ENCODE measurements at regions not wholly inside any gene's neighbourhood (a gene's known extent, or its start where the extent isn't known, plus 50 kb on each side); places are given as distances from the start of the nearest gene placed in this dataset.

DNA sequence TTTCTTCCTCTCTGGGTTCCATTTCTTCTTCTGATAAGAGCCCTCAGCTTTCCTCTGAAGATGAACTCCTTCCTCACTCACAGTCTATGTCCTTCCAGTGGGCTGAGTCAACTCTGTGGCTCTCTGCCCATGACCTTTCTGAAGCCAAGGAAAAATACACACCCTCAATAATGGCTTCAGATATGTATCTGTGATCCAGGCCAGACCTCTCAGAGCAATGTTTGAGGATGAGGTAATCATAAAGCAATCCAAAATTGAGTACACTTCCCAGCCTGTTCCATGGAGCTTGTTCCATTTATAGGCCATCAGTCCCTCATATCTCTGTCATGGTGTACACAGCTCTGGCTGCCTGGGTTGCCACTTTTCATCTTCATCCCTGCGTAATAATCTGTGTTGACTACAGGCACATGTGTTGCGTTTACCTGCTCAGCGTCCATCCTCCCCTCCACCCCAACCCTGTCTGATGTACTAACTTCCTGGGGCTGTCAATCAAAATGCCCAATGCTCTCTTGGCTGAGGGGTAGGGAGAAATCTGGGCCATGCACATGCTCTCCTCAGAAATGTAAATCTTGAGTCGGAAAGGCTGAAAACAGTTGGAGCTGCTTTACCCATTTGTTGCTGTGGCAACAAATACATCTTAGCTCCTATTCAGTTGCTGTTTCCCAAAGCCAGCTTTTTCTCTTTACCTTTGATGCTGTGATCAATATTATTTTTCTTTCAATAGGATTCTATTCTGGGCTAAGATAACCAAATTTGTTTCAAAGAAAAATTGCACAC is 377.8 kb upstream of the TMEM132C start:
- H3K4me3 ChIP-seq (ENCODE audit: low read depth, low read length): no peak overlapping the region
- no peak for TF ChIP-seq CTCF (IDR thresholded peaks at IDR 0.05; ENCODE audit: insufficient read depth, low read length)
- DNase-seq (ENCODE audit: low read depth): peak; percentile 92

DNA sequence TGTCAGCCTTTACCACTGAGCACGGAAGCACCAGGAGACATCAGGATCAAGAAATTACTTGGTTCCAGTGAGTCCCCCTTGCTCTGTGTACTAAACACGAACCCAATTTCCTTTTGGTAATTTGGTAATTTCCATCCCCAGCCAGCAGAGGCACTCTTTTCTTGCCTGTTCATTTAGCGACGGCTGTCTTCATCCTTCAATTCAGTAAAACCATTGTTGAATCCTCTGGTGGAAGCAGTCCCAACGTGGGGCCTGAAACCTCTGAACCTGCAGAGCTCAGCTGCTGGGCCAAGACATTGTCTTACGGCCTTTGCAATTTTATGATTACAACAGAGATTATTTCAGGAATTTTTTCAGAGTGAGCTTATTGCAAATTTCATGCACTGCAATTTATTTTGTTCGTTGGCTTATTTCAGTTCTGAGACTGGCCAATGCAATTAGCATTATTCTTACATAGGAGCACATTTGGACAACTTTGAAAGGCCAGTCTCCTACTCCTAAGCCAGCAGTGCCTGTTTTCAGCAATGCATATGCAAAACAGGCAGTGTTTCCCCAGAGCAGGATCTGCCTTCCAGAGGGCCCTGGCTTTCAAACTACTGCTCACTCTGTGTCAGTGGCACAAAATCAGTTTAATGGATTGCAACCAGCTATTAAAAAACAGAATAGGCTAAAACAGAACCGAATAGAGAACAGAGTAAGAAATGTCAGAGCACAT is 372.9 kb upstream of the TMEM132C start:
- H3K4me3 ChIP-seq (ENCODE audit: low read depth, low read length): no peak overlapping the region
- peak; percentile 33 for DNase-seq (ENCODE audit: low read depth)
- peak; percentile 40 for TF ChIP-seq CTCF (IDR thresholded peaks at IDR 0.05; ENCODE audit: insufficient read depth, low read length)

DNA sequence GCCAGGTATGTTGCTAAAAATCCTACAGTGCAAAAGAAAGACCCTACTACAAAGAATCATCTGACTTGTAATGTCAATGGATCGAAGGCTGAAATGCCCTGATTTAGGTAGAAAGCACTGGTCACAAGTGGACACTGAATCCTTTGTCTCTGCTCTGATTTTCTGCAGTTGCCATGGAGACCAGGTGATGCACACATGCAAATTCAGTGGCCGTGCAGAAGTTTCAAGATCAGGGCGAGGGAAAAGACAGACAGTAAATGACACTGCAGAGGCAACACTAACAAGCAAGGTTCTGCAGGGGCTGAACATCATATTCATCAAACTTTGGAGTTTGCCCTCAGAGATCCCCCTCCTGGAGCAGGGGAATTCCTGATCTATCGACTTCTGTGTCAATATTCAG is 370.3 kb upstream of the TMEM132C start:
- TF ChIP-seq CTCF (IDR thresholded peaks at IDR 0.05; ENCODE audit: insufficient read depth, low read length): no peak
- DNase-seq (ENCODE audit: low read depth): no peak
- H3K4me3 ChIP-seq (ENCODE audit: low read depth, low read length): no peak overlapping the region

GRCh38 chr12:127898616-127899015 is 368.4 kb upstream of the TMEM132C start:
- DNase-seq (ENCODE audit: low read depth): no peak
- TF ChIP-seq CTCF (IDR thresholded peaks at IDR 0.05; ENCODE audit: insufficient read depth, low read length): no peak
- no peak overlapping the region for H3K4me3 ChIP-seq (ENCODE audit: low read depth, low read length)

- no peak overlapping the region for H3K4me3 ChIP-seq (ENCODE audit: low read depth, low read length)
- no peak for DNase-seq (ENCODE audit: low read depth)
- TF ChIP-seq CTCF (IDR thresholded peaks at IDR 0.05; ENCODE audit: insufficient read depth, low read length): no peak
Measured at GRCh38 chr12:127899971-127900370, 367.0 kb upstream of the TMEM132C start.

DNA sequence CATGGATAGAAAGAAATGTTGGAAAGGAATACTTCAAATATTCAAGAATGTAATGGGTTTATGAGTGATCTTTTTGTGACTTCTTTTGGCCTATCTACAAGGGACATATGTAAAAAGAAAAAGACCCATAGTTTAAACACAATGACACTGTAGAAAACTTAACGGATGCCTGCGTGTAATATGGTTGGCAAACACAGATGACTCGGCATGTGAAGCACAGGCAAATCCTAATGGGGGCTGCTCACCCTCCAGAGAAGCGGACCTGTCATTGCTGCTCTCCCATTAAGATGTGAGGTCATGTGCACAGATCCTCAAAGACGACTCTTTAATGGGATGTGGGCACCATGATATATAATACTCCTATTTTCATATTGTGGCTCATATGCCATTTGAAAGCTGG is 366.6 kb upstream of the TMEM132C start:
- H3K4me3 ChIP-seq (ENCODE audit: low read depth, low read length): no peak overlapping the region
- TF ChIP-seq CTCF (IDR thresholded peaks at IDR 0.05; ENCODE audit: insufficient read depth, low read length): no peak
- no peak for DNase-seq (ENCODE audit: low read depth)

All from fibroblast of the aortic adventitia (primary cell).